ENCODE measurements at regions not wholly inside any gene's neighbourhood (a gene's known extent, or its start where the extent isn't known, plus 50 kb on each side); places are given as distances from the start of the nearest gene placed in this dataset.
"Not testable (repeated sequence)": the region's sequence is repeated elsewhere in the genome, so short reads cannot be mapped to it uniquely, and the experiment has no call there.

GRCh38 chr1:232319072-232319471 is 310.9 kb downstream of the SIPA1L2 start:
- Histone ChIP-seq H3K27ac (no peak overlapping the region), H3K4me1 (no peaks in the 10 kb centered on the region), H3K4me3 (no peak overlapping the region), H3K36me3 (no peaks in the 10 kb centered on the region), H3K9me3 (no peaks in the 10 kb centered on the region), H3K27me3 (no peaks in the 10 kb centered on the region)
- ATAC-seq (no peak), DNase-seq (no peak)
- intact Hi-C loops (cut with DNase I), result no loop called here
- no peak for TF ChIP-seq CTCF (IDR thresholded peaks at IDR 0.05)

GRCh38 chr1:232318143-232318542 is 311.8 kb downstream of the SIPA1L2 start:
- intact Hi-C loops (cut with DNase I), result no loop called here
- TF ChIP-seq CTCF (IDR thresholded peaks at IDR 0.05), result no peak
- H3K36me3 ChIP-seq, result no peaks in the 10 kb centered on the region
- no peaks in the 10 kb centered on the region for H3K9me3 ChIP-seq
- no peak for DNase-seq
- no peak overlapping the region for H3K27ac ChIP-seq
- H3K4me3 ChIP-seq, result no peak overlapping the region
- no peaks in the 10 kb centered on the region for H3K4me1 ChIP-seq
- no peaks in the 10 kb centered on the region for H3K27me3 ChIP-seq
- no peak for ATAC-seq

GRCh38 chr1:232317350-232317749 is 312.6 kb downstream of the SIPA1L2 start:
- no peak for TF ChIP-seq CTCF (IDR thresholded peaks at IDR 0.05)
- H3K36me3 ChIP-seq, result no peaks in the 10 kb centered on the region

GRCh38 chr1:232316864-232317263 is 313.1 kb downstream of the SIPA1L2 start:
- Histone ChIP-seq H3K27ac (no peak overlapping the region), H3K4me3 (no peak overlapping the region), H3K36me3 (no peaks in the 10 kb centered on the region), H3K27me3 (no peaks in the 10 kb centered on the region), H3K9me3 (no peaks in the 10 kb centered on the region), H3K4me1 (no peaks in the 10 kb centered on the region)
- DNase-seq (no peak), ATAC-seq (no peak)
- intact Hi-C loops (cut with DNase I), result no loop called here
- no peak for TF ChIP-seq CTCF (IDR thresholded peaks at IDR 0.05)

More at GRCh38 chr1:232317350-232317749, 312.6 kb downstream of the SIPA1L2 start:
- no peak for ATAC-seq
- DNase-seq, result no peak
- Histone ChIP-seq H3K27ac (no peak overlapping the region), H3K27me3 (no peaks in the 10 kb centered on the region), H3K4me3 (no peak overlapping the region), H3K4me1 (no peaks in the 10 kb centered on the region), H3K9me3 (no peaks in the 10 kb centered on the region)
- intact Hi-C loops (cut with DNase I), result no loop called here

GRCh38 chr1:232313876-232314275 is 316.1 kb downstream of the SIPA1L2 start:
- H3K4me3 ChIP-seq; H3K27me3 ChIP-seq; H3K27ac ChIP-seq; H3K36me3 ChIP-seq; ATAC-seq; H3K4me1 ChIP-seq; DNase-seq; intact Hi-C loops (cut with DNase I); H3K9me3 ChIP-seq: not testable (repeated sequence)

GRCh38 chr1:232310541-232310940 is 319.4 kb downstream of the SIPA1L2 start:
- DNase-seq (no peak), ATAC-seq (no peak)
- H3K27ac ChIP-seq, result no peak overlapping the region
- H3K9me3 ChIP-seq, result no peaks in the 10 kb centered on the region
- no peak for TF ChIP-seq CTCF (IDR thresholded peaks at IDR 0.05)
- no peaks in the 10 kb centered on the region for H3K27me3 ChIP-seq
- H3K4me3 ChIP-seq, result no peak overlapping the region
- H3K4me1 ChIP-seq, result peaks cover 12% of the 10 kb centered on the region
- H3K36me3 ChIP-seq, result no peaks in the 10 kb centered on the region
- intact Hi-C loops (cut with DNase I), result no loop called here

Data from upper lobe of right lung (tissue), 1 donor.